NCI-H187 treated with DMSO at 0.1 percent for 48 hours (cell line): ENCODE measurements at regions not wholly inside any gene's neighbourhood (a gene's known extent, or its start where the extent isn't known, plus 50 kb on each side); places are given as distances from the start of the nearest gene placed in this dataset.
"Not testable (repeated sequence)": the region's sequence is repeated elsewhere in the genome, so short reads cannot be mapped to it uniquely, and the experiment has no call there.

Experiments used
- DNase-seq: peaks from one replicate; lab custom pipeline; 2025; lab: John Stamatoyannopoulos, UW

DNA sequence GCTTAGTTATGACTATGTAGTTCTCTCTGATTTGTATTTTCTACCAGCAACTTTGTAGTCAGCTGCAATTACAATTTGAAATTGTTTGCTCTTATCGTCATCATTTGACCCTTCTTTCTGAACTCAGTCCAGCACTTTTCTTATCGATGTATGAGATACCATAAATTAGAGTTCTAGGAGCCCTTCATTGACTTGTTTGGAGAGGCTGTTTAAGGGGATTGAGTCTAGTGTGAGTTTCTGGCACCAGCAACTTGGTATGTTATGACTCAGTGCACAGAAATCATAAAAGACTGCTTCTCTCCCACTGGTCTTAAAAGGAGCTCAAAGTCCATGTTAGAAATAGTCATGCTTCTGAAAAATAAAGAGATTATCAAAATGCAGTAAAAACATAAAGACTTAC lies 190.3 kb downstream of the TENT5A start:
- DNase-seq, result no peak

DNA sequence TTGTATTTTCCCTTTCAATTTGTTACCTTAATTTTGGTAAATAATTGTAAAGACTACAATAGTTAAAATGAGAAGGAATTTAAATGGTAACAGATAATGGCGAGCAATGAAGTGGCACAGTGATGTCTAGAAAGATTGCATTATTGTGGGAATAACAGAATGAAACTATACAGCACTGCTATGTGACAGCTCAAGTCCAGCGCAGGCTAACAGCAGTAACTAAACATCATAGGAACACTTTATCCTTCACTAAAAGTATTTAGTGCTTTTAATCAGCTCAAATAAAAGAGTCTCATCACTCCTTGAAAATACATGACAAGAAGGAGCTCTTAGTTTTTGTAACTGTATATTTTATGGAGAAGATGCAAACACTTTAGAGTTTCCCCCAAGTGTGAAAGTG lies 190.8 kb downstream of the TENT5A start:
- no peak for DNase-seq

DNA sequence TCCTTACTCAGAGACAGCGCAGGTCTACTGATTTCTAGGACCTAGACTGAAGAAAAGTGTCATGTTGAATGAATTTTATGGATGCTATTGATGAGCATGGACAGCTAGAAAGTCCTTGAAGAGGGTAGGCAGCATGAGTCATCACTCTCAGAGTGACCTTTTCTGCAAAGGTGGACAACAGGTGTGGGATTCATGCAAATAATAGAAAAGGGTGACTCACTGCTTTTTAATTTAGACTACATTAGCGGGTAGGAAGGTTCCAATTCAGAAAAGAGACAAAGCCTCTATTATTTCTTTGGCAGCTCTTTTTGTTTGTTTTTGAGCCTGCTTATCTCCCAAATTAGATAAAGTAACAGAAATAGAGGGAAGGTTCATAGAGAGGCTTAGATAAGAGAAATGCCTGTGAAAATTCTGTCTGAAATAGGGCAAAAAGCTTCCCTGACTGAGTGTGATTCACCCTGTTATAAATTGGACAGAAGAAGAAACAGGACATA lies 191.4 kb downstream of the TENT5A start:
- no peak for DNase-seq

DNA sequence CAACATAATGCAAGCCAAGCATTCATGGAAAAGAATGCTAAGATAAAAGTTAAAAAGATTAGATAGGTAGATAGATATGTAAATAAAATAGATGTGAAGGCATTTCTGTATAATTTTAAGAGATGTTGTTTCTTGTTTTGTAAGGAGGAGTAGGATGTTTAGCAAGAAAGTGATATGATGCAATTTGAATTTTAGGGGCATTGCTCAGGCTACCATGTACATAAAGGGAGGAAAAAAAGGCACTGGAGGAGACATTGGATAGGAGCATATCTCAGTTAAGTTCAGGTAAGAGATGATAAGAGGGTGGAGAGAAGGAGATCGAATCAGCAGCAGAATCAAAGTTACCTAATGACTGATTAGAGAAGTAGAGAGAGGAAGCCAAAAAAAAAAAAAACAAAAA lies 194.7 kb downstream of the TENT5A start:
- DNase-seq, result no peak

DNA sequence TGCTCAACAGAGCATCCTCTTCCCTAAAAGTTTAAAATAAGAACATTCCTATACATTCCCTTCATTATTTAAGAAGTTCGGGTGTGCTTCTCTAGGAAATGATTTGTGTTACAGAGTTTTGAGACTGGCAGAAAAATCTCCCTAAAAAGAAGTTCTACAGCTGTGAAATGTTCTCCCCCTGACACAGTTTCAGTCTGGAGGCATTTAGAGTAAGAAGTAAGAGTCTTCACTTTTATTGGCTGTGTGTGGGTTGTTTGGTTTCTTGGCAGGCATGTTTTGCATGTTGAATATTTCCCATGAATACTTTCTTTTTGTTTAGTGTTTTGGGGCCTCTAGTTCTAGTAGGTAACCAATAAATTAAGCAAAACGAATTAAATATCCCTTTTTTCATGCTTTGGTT lies 195.9 kb downstream of the TENT5A start:
- no peak for DNase-seq

DNA sequence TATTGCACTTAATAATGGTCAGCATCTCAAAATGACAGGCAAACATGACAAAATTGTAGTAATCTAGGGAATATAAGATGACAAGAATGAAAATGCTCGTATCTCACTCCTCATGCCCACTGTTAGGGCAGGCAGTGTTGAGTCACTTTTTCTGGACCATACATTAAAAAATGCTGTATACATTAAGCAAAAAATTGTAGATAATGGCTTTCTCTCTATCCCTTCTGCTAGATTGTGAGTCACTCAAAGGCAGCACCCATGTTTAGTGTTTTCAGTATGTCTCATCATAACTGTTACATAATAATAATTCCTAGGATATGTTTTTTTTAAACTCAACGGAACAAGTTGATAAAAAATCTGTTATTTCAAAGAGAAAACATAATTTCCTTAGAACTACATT lies 199.3 kb downstream of the TENT5A start:
- DNase-seq, result no peak

DNA sequence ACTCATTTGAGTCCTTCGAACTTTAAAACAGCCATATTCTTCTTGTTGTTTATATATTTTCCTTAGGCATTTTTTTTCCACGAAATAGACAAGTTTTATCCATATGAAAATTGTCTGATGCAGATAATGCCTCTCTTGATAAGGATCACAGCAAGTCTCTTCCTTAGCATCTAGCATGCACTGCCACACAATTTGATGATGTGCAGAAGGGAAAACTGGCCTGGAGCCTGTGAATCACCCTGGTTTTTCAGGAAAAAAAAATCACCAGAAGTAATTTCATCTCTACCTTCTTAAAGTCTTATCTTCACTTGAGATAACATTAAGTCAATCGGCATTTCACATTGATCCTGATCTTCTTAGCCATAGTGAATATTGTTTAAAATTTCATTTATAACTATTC lies 199.8 kb downstream of the TENT5A start:
- no peak for DNase-seq

DNA sequence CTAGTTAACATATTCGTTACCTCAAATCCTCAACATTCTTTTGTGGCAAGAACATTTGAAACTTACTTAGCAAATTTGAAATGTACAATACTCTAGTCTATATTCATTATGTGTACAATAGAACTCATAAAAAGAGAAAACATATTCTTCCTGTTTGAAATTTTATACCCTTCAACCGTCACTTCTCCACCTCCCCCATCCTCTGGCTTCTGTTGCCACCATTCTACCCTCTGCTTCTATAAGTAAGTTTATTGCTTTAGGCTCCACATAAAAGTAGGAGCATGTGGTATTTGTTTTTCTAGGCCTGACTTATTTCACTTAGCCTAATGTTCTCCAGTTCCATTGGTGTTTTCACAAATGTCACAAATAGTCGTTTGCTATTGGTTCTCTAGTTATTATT lies 205.3 kb downstream of the TENT5A start:
- DNase-seq, result no peak

DNA sequence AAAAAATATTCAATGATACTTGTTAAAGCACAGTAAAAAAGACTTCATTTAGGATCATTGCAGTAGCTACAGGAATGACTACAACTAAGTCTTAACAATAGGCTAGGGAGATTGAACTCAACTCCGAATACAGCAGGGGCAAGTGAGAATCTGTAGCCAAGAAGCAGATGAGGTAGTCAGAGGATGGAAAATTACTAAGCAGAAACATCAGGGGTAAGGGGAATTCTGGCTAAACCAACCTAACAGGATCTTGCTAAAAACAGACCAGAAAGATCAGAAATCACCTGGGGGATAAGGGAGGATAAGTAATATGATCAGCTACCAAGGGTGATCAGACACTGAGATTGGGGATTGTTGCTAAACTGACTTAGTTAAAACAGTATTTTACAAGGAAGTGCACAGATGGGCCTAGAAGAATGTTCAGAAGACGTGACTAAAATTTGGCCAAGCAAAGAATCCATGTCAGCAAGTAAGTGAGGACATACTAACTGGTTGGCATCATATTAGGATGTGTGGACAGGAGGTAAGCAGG lies 217.5 kb downstream of the TENT5A start:
- DNase-seq, result no peak

DNA sequence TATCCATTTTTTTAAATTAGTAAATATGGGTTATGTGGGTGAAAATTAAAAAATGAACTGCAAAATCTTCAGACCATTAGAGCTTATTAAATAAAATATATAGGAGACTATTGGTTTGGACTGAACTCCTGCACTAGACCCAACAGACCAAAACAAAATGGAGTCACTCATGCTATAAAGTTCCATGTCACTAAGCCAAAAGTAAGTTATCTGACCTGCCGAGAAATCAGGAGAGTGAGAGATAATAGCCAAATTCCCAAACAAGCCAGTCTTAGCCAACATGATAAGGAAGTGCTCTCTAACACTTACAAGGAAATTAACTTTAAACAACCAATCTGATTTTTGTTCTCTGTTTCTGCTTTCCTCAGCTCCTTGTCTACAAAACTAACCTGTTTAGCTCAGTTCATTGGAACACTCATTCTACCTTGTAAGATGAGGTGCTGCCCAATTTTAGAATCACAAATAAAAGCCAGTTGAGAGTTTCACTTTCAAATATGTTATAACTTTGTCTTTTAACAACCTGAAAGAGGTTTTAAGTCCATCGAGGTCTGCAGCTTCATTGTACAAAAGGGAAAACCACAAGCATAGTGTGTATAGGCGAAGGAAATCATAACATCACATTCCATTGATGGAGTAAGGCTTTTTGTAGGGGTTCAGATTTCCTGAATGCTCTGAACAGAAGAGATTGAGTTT lies 220.5 kb downstream of the TENT5A start:
- DNase-seq, result no peak

DNA sequence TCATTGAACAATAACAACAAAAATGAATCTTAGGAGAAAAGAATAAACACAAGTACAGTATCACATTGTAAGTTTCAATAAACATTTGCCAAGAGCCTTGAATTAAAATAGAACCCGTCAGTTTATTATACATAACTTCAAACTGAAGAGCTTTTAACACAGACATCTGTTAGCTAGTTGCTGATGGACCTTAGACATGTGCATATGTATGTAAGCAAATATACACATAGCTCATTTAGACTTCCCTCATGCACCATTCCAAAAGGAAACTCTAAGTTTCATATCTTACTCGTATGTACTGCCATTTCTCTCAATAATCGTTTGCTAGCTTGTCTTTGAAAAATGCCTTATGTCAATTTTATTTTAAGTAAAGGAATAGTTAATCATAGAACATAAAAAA lies 235.0 kb downstream of the TENT5A start:
- DNase-seq, result no peak

DNA sequence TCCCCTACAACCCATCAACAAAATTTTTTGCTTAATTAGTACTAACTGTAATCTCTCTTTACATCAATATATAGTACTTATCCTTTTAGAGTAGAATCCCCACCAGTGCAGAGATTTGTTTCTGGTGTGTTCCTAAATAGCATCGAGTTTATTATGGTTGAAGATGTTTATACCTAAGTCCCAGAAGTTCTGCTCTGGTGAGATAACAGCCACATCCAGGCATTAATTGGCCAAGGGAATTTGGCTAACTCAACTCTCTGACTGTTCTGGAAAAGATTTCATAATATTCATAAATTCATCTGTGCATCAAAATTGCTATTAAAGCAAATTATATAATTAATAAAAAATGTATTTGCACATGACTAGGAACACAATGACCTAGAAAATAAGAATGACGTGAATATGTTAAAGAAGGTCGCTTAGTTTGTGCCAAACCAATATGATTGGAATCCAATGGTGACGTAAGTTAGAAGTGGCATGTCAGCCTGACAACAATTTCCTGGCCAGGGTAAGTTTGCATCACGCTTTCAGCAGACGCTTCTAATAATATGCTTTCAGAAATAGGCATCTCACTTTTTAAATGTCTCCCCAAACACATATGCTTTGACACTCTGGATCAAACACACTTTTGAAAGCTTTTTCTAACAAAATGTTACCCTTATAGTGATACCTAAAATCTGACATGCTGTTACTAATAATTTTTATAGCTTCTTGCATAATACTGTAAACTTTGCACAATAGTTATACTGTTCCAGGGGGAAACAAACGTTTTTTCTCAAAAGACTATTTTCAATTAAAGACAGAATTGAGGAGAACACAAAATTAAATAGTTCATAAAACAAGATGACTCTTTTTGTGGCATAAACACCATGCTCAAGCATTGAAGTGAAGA lies 236.7 kb downstream of the TENT5A start:
- no peak for DNase-seq

DNA sequence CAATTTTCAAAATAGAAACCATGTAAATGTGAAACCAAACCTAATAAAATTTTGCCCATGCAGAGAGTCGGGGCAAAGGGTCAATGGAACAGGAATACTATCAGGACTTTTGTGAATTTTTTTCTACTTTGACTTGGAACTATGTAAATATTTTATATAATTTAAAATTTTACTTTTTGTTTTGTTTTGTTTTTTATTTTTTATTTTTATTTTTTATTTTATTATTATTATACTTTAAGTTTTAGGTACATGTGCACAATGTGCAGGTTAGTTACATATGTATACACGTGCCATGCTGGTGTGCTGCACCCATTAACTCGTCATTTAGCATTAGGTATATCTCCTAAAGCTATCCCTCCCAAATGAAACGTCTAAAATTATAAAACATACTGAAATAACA lies 238.3 kb downstream of the TENT5A start:
- DNase-seq, result not testable (repeated sequence)

DNA sequence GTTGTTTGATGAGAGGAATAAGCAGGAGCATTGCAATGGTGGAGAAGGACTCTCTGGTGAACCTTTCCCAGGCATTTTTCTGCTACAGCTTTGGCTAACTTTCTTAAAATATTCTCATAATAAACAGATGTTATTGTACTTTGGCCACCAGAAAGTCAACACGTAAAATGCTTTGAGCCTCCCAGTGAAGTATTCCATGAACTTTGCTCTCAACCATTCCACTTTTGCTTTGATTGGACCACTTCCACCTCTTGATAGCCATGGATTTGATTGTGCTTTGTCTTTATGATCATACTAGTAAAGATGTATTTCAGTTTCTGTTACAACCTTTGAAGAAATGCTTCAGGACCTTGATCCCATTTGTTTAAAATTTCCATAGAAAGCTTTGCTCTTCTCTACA lies 241.1 kb downstream of the TENT5A start:
- DNase-seq, result no peak

DNA sequence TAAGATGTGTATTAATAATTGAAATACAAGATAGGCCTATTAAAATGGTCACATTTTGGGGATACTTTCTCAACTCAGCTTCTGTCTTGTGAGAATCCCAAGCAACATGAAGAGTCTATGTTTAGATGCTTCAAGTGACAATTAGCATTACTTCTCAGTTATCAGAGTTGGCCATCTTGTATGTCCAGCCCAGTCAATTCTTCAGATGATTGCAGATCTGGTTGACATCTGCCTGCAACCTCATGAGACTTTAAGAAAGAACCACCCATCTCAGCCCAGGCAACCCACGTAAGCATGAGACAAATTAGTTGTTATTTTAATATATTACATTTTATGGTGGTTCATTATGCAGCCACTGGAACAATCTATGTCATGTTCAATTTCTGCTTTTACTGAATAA lies 256.5 kb downstream of the TENT5A start:
- no peak for DNase-seq

DNA sequence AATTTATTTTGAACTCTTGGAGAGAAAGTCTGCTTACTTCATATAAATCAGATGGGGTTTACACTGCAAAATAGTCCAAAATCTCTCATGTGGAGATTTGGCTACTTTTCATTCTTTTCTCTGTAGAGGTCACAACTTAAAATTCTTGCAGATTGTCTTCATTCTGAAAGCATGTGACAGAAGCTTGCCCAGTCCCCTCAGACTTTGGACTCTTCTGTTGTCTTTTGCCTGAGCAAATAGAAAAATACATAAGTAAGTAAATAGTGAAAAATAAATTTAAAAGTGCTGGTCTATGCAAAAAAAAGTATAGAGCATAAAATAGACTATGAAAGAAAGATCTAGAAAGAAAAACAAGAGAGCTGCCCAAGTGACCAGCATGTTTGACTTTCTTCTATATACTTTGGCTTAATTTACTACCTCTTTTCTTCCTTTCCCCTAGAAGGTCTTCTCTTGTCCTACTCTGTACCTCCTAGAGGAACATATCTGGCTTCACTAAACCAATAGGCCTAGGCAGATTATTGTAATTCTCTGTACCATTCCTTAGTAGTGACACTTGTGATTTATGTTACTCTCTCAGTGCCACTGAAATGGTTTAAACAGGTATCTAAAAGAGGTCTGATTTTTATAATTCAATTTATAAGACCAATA lies 260.9 kb downstream of the TENT5A start:
- DNase-seq, result no peak

DNA sequence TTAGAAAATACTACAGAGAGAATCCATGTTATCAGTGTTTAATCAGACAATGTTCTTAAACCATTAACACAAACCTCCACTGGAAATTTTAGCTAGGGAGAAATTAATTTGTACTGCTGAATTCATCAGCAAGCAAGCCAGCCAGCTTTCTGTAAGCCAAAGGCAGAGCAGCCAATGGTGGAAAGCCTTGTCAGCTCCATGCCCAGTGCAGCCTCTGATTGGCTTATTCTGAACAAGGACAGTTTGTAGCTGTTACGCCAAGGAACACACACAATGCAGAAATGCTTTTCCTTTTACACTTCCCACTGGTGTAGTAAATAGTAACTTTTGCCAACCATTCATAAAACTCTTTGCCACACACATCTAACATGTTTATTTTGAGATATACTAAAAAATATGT lies 265.0 kb downstream of the TENT5A start:
- DNase-seq, result no peak

DNA sequence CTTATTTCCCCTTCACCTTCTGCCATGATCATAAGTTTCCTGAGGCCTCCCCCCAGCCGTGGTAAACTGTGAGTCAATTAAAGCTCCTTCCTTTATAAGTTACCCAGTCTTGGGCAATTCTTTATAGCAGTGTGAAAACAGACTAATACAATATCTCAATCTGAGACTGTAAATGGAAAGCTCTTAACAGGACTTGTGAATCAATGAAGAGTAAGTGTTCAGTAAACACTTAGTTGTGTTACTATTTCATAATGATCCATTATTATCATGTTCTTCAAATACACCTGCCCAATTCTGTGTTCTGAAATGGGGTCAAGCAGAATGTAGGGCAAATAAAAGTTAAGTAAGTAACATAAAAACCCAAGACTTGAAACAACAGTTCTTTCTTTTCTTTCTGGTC lies 266.2 kb downstream of the TENT5A start:
- DNase-seq, result no peak

DNA sequence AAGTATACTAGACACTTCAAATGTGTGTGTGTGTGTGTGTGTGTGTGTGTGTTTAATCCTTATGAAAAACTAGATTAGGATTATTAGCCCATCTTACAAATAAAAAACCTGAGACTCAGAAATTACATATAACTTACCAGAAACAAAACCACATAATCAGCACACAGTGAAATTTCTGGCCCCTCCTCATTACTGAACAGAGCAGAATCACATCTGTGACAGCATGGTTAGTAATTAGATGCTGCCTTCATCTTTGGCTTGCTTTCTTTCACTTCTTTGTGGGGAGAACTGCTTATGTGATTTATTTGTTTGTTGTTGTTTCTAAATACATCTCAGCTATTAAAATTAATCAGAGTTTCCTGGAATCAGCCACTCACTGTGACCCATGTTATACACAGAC lies 267.1 kb downstream of the TENT5A start:
- DNase-seq, result no peak

DNA sequence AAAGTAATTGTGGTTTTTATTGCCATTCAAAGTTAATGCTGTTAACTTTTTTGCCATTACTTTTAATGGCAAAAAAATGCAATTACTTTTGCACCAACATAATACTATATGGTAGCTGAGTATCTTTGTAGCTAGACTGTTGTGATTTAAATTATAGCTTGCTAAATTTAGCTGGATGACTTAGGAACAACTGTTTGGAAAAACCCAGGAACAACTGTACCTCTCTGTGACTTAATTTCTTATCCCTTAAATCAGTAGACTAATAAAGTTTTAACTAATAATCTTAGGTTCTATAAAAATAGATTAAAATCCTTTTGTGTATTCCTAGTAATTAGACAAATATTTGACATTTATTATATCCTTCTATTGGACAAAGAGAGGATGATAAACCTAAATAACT lies 268.2 kb downstream of the TENT5A start:
- no peak for DNase-seq

DNA sequence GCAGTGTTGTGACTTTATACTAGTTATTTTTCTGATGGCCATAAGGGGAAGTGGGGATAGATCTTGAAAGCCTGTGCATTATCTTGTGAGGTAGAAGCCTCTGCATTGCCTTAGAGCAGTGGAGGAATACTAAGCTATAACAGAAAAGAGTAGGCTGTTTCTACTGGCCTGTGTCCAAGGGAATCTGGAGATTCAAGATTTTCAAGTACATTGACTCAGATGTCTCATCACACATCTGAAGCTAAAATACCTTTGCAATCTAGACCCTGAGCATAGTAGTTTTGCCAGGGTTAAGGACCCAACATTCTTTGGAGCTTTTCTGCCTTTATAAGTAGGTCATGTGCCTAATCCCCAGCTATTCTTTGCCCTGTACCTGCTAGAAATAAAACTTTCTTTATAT lies 272.3 kb downstream of the TENT5A start:
- DNase-seq, result no peak

DNA sequence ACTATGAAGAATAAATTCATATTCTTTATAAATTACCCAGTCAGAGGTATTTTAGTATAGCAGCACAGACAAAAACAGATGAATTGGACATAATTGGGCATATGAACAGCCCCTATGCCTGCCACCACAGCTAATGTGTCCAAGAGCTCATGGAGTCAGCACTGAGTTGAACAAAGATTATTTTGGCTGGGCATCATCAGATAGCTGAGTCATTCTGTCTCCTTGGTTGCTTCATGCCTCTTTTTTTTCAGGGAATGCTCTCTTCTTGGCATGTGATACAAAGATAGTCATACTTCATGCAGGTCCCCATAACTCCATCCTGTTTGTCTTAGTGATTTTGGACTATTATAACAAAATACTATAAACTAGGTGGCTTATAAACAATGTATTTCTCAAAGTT lies 275.6 kb downstream of the TENT5A start:
- no peak for DNase-seq

DNA sequence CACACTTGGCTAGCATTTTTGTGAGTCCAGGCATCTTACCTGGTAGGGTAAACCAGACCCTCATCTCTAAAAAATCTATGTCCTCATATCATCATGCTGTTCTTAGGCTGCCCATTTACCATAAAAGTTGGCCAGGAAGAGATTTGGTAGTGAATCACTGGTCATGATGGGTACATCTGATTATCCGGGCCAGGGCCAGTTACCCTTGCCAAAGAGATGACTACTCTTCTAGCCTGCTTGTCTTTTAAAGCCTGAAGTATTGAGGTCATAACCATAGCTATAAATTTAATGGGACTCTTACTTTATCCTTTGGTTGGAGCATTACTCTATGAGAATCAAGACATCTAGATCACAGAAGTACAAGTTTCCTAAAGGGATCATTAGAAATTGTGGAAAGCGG lies 276.8 kb downstream of the TENT5A start:
- no peak for DNase-seq
